H9 (cell line): ENCODE measurements at regions not wholly inside any gene's neighbourhood (a gene's known extent, or its start where the extent isn't known, plus 50 kb on each side); places are given as distances from the start of the nearest gene placed in this dataset.
A peak's percentile ranks its signal among the peaks of the same experiment; 100 is the strongest.

ENCODE experiments used
- DNase-seq: peaks from one replicate; pipeline ENCODE4 v3.0.0-alpha.2; 2017
- H2AFZ ChIP-seq: one replicate; pipeline ENCODE4 v1.6.1; 2013; ENCODE audit warnings: mild to moderate bottlenecking, low read length, control low read depth, moderate library complexity
- H2AK5ac ChIP-seq: 2 replicates; pipeline ENCODE4 v1.6.1; 2013; ENCODE audit warnings: low read length, control low read depth, mixed read lengths; ENCODE audit not compliant: insufficient read length
- H2BK120ac ChIP-seq: one replicate; pipeline ENCODE4 v1.6.1; 2013; ENCODE audit warnings: low read depth, mild to moderate bottlenecking, low read length, control low read depth, inconsistent platforms; ENCODE audit not compliant: poor library complexity, severe bottlenecking
- H2BK12ac ChIP-seq: 2 replicates; pipeline ENCODE4 v1.6.1; 2013; ENCODE audit warnings: low read length, control low read depth, mixed read lengths, low read depth; ENCODE audit not compliant: insufficient read length
- H2BK15ac ChIP-seq: 2 replicates; pipeline ENCODE4 v1.6.1; 2013; ENCODE audit warnings: low read depth, low read length, control low read depth
- H2BK20ac ChIP-seq: one replicate; pipeline ENCODE4 v1.6.1; 2013; ENCODE audit warnings: low read depth, mild to moderate bottlenecking, low read length, control low read depth, inconsistent platforms; ENCODE audit not compliant: poor library complexity, severe bottlenecking
- H2BK5ac ChIP-seq: 2 replicates; pipeline ENCODE4 v1.6.1; 2013; ENCODE audit warnings: low read length, control low read depth, mixed read lengths; ENCODE audit not compliant: insufficient read length
- H3K14ac ChIP-seq: 2 replicates; pipeline ENCODE4 v1.6.1; 2013; ENCODE audit warnings: low read length, control low read depth; ENCODE audit not compliant: insufficient read depth
- H3K18ac ChIP-seq: 2 replicates; pipeline ENCODE4 v1.6.1; 2013; ENCODE audit warnings: low read depth, mild to moderate bottlenecking, mixed read lengths, low read length, control low read depth; ENCODE audit not compliant: insufficient read length
- H3K23ac ChIP-seq: 2 replicates; pipeline ENCODE4 v1.6.1; 2013; ENCODE audit warnings: low read length, control low read depth, mixed read lengths, low read depth; ENCODE audit not compliant: insufficient read length
- H3K23me2 ChIP-seq: 2 replicates; pipeline ENCODE4 v1.6.1; 2013; ENCODE audit warnings: low read depth, mild to moderate bottlenecking, mixed read lengths, low read length, control low read depth; ENCODE audit not compliant: insufficient read length, poor library complexity, severe bottlenecking
- H3K27ac ChIP-seq: 2 replicates; pipeline ENCODE4 v1.5.1; 2013; ENCODE audit warnings: low read length, control low read depth, mixed read lengths, low read depth; ENCODE audit not compliant: insufficient read length
- H3K27me3 ChIP-seq: 2 replicates; pipeline ENCODE4 v1.6.1; 2013; ENCODE audit warnings: low read length, control low read depth, inconsistent platforms; ENCODE audit not compliant: insufficient read depth
- H3K4ac ChIP-seq: 2 replicates; pipeline ENCODE4 v1.6.1; 2013; ENCODE audit warnings: low read depth, mild to moderate bottlenecking, control low read depth, inconsistent platforms, low read length, moderate library complexity
- H3K4me1 ChIP-seq: 2 replicates; pipeline ENCODE4 v1.6.1; 2013; ENCODE audit warnings: low read length, control low read depth, inconsistent platforms; ENCODE audit not compliant: insufficient read depth
- H3K4me2 ChIP-seq: 2 replicates; pipeline ENCODE4 v1.6.1; 2013; ENCODE audit warnings: low read length, control low read depth, mixed read lengths; ENCODE audit not compliant: insufficient read length, insufficient read depth
- H3K56ac ChIP-seq: 2 replicates; pipeline ENCODE4 v1.6.1; 2013; ENCODE audit warnings: low read depth, mild to moderate bottlenecking, mixed read lengths, low read length, control low read depth; ENCODE audit not compliant: insufficient read length
- H3K79me1 ChIP-seq: 2 replicates; pipeline ENCODE4 v1.6.1; 2013; ENCODE audit warnings: low read depth, mild to moderate bottlenecking, moderate library complexity, low read length, control low read depth, inconsistent platforms; ENCODE audit not compliant: insufficient read depth, poor library complexity, severe bottlenecking
- H3K79me2 ChIP-seq: 2 replicates; pipeline ENCODE4 v1.6.1; 2013; ENCODE audit warnings: low read length, control low read depth, inconsistent platforms; ENCODE audit not compliant: insufficient read depth
- H3K9ac ChIP-seq: 2 replicates; pipeline ENCODE4 v1.6.1; 2013; ENCODE audit warnings: low read length, control low read depth, mixed read lengths; ENCODE audit not compliant: insufficient read length; ENCODE audit errors: extremely low read depth
- H3K9me3 ChIP-seq: one replicate; pipeline ENCODE4 v1.6.1; 2013; ENCODE audit warnings: low read depth, low read length, inconsistent platforms; ENCODE audit not compliant: control insufficient read depth
- H3T11ph ChIP-seq: one replicate; pipeline ENCODE4 v1.6.1; 2013; ENCODE audit warnings: mild to moderate bottlenecking, low read length, control low read depth, inconsistent platforms
- H4K20me1 ChIP-seq: one replicate; pipeline ENCODE4 v1.6.1; 2013; ENCODE audit not compliant: control insufficient read depth, insufficient read length, insufficient read depth
- H4K5ac ChIP-seq: 2 replicates; pipeline ENCODE4 v1.6.1; 2013; ENCODE audit warnings: low read depth, mild to moderate bottlenecking, mixed read lengths, low read length, control low read depth; ENCODE audit not compliant: insufficient read length
- H4K8ac ChIP-seq: replicated peaks from 2 replicates; pipeline ENCODE4 v1.6.1; 2013; ENCODE audit warnings: low read length, control low read depth, mixed read lengths, low read depth; ENCODE audit not compliant: insufficient read length
- H4K91ac ChIP-seq: 2 replicates; pipeline ENCODE4 v1.6.1; 2013; ENCODE audit warnings: low read depth, mild to moderate bottlenecking, moderate library complexity, mixed read lengths, low read length, control low read depth; ENCODE audit not compliant: insufficient read length
- H3K27ac Mint-ChIP-seq, 3 experiments: 2 replicates in 2 of 3; 3 replicates in 1 of 3; pipeline ENCODE4 v1.8.0; 2020 to 2021; ENCODE audit warnings: mixed read lengths in 3 of 3, mild to moderate bottlenecking in 1 of 3, moderate library complexity in 1 of 3
- H3K27me3 Mint-ChIP-seq: 2 replicates; pipeline ENCODE4 v1.8.0; 2021; ENCODE audit warnings: low read depth, mild to moderate bottlenecking, moderate library complexity, mixed read lengths
- H3K36me3 Mint-ChIP-seq, 3 experiments: 2 replicates in 2 of 3; 3 replicates in 1 of 3; pipeline ENCODE4 v1.8.0; 2020 to 2021; ENCODE audit warnings: low read depth in 3 of 3, mixed read lengths in 3 of 3; ENCODE audit not compliant: insufficient read depth in 1 of 3
- H3K4me1 Mint-ChIP-seq, 2 experiments: 2 replicates each; pipeline ENCODE4 v1.8.0; 2020; ENCODE audit warnings: mixed read lengths in 2 of 2
- H3K4me3 Mint-ChIP-seq, 2 experiments: 2 replicates in 1 of 2; 3 replicates in 1 of 2; pipeline ENCODE4 v1.8.0; 2020 to 2021; ENCODE audit warnings: mild to moderate bottlenecking in 2 of 2, mixed read lengths in 2 of 2, moderate library complexity in 1 of 2
- H3K9me3 Mint-ChIP-seq, 2 experiments: 2 replicates in 1 of 2; 3 replicates in 1 of 2; pipeline ENCODE4 v1.8.0; 2020; ENCODE audit warnings: mild to moderate bottlenecking in 2 of 2, mixed read lengths in 2 of 2, moderate library complexity in 1 of 2
- CTCF ChIP-seq: fragments of 200-600 bp; sonication (generic); conservative IDR thresholded peaks from 3 replicates; pipeline ENCODE4 v1.8.0; 2021; ENCODE audit warnings: antibody characterized with exemption, mild to moderate bottlenecking
- WGBS: extraction: QIAGEN DNeasy Blood & Tissue Kit; methylation state at CpG from one replicate; pipeline ENCODE4 v1.1.7; 2013; ENCODE audit warnings: missing lambda C conversion rate, low lambda C conversion rate, mixed read lengths; ENCODE audit not compliant: insufficient read length; ENCODE audit errors: extremely low coverage; 5-methylcytosine and 5-hydroxymethylcytosine counted together

GRCh38 chr3:80215191-80215590, 447.4 kb upstream of the ROBO1 start:
- Histone ChIP-seq H2AK5ac (no peak overlapping the region), H3K9ac (no peak overlapping the region), H2BK120ac (no peak overlapping the region), H2BK20ac (no peak overlapping the region), H3K9me3 (no peaks in the 10 kb centered on the region), H2BK15ac (no peak overlapping the region), H2BK12ac (no peak overlapping the region), H3K79me1 (no peaks in the 10 kb centered on the region), H4K91ac (no peak overlapping the region), H3K4ac (no peak overlapping the region), H3K23me2 (no peaks in the 10 kb centered on the region), H3K56ac (no peak overlapping the region), H3K79me2 (no peaks in the 10 kb centered on the region), H4K20me1 (no peaks in the 10 kb centered on the region), H3K23ac (no peak overlapping the region), H4K5ac (no peak overlapping the region), H3K4me2 (no peak overlapping the region), H4K8ac (no peak overlapping the region), H3K27ac (no peak overlapping the region), H3K18ac (no peak overlapping the region), H3K4me1 (peaks cover 6% of the 10 kb centered on the region; the same call in 1 of the 2 replicates), H3K27me3 (no peaks in the 10 kb centered on the region), H3T11ph (no peak overlapping the region), H3K14ac (no peak overlapping the region), H2AFZ (no peak overlapping the region), H2BK5ac (no peak overlapping the region)
- peak overlapping the region in 1 of 2 experiments; percentile 52; a peak in 1 of 5 replicates for H3K4me3 Mint-ChIP-seq
- H3K4me1 Mint-ChIP-seq: peaks cover 18 to 20% of the 10 kb centered on the region in 2 experiments
- H3K36me3 Mint-ChIP-seq: peaks cover 0 to 2% (median 0%) of the 10 kb centered on the region in 3 experiments; a peak in 1 of 7 replicates
- no peaks in the 10 kb centered on the region for H3K27me3 Mint-ChIP-seq
- no peak for TF ChIP-seq CTCF
- peak overlapping the region; percentile 79 to 97 (median 81); a peak in 6 of 7 replicates for H3K27ac Mint-ChIP-seq
- H3K9me3 Mint-ChIP-seq: no peaks in the 10 kb centered on the region; a peak in 1 of 5 replicates
- WGBS: no CpG with 5 or more reads among the region's 2 CpGs
- DNase-seq: peak; percentile 45
